GM19463 (cell line): ENCODE measurements at regions not wholly inside any gene's neighbourhood (a gene's known extent, or its start where the extent isn't known, plus 50 kb on each side); places are given as distances from the start of the nearest gene placed in this dataset.
"Not testable (repeated sequence)": the region's sequence is repeated elsewhere in the genome, so short reads cannot be mapped to it uniquely, and the experiment has no call there.

Experiments
- ATAC-seq: cut with Tn5 transposase; IDR thresholded peaks from one replicate; pipeline ENCODE4 v1.9.1; 2021; ENCODE audit warnings: mild to moderate bottlenecking, moderate library complexity; ENCODE audit not compliant: unreplicated experiment

DNA sequence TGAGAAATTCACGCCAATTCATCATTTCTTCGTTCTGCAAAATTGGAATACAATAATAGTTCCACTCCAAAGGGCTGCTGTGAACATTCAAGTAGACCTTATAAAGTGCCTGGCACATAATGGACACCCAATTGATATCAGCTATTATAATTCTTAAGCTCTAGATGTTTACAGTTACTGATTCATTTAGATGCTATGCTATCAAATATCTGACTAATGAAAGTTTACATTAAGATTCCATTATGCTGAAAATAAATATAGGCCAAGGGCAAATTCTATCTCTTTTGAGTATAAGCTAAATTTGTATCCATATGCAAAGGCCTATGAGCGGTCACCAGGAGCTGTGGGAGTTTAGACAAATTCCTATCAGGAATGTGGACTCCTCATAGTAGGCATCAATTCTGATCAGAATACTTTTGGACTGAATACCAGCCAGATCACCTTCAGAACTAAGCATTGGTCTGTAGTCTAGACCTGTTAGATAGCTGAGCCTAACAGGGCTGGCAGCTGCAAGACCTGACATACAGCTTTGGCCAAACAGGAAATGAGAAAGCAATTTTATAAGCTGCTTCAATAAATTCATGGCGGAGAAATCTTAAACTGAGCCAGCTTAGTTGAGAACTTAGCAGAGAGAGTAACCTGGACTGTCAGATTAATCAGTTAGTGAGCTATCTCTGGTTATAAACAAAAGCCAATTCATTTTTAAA lies 384.3 kb upstream of the ACTRT1 start:
- ATAC-seq, result no peak

DNA sequence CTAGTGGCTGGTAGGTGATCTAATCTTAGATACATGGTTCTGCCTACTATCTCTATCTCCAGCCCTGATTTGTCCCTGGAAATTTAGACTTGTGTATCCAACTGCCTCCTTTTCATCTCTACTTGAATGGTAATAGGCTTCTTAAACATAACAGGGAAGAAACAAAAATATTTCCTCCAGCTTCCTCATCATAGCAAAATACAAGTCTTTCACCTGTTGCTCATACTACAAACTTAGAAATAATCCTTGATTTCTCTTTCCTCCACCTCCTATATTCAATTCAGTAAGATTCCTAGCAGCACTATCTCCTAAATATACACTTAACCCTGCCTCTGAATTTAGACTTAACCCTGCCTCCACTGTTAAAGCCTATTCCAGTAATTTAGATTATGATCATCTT lies 373.3 kb upstream of the ACTRT1 start:
- no peak for ATAC-seq

DNA sequence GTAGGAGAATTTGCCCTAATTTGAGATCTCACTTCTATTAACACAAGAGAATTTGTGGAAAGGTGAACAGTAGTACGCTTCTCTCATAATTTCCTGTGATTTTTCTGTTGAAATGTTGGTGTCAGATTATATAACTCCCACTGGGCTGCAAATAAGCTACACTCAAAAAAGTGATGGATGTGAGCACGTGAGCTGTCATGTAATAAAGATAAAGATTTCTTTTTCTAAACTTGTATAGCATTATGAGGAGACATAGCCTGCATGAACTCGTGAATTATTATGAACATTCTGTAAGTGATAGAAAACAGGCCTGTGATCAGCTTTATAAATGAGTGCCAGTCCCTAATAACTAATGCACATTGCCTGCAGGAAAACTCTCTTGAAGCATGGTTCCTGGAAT lies 356.6 kb upstream of the ACTRT1 start:
- ATAC-seq, result no peak

DNA sequence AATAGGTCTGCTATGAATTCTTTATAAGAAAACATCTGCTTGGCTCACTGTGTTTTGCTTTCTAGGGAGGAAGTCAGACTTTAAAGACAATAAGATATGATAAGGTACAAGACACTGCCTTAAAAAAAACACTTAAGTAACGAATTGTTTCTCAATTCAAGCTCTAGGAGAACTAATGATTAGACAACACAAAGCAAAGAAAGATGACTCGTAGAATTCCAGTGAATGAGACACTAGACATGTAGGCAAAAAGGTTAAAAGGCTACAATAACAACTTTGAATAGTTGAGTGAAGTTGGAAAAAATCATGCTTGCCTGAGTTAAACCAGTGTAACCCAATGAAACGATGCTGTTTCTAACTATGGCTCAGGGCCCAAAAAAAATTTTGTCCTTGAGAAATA lies 344.4 kb upstream of the ACTRT1 start:
- no peak for ATAC-seq

DNA sequence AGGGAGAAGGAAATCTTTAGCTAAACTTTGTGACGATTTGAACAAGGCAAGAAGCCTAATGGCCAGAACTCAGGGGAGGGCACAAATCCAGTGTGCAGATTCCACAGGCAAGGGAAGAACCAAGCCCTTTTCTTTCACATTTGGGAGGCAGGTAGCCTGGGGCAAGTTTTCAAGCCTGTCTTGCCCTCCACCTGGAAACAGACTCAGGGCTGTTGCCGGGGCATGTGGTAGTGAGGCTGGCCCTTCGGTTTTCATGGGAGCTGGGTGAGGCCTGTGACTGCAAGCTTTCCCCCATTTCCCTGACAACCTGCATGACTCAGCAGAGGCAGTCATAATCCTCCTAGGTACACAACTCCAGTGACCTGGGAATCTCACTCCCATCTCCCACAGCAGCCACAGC lies 331.6 kb upstream of the ACTRT1 start:
- ATAC-seq, result not testable (repeated sequence)

DNA sequence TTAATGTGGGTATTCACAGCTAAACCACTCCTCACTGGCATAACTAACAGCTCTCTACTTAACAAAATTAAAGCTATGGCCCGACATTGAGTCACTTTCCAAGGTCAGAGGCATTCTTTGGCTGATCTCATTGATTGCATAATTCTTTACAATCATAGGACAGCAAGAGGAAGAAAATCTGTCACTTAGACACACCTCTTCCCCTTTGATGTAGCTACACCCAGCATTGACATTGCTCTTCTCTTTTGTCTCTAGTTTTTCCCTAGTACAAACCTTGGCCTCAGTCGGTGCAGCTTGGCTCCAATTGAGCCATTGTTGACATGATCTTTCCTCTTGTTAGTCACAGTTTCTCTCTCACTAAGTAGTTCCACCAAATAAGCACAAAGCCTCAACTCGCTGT lies 313.3 kb upstream of the ACTRT1 start:
- no peak for ATAC-seq

DNA sequence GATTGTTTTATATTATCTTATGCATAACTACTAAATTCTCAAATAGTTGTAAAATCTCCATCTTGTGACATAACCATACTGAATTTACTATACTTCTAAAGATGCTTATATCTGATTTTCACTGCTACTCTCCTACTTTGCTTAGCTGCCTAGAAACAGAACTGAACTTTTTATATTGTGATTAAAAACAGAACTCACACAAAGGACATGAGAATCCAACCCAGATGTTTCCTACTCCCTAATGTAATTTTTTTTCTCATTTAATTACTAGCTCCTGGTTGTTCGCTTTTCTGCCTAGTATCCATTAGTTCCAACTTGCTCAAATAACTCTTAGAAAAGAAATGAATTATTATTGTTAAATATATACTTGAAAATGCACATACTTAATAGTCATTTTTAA lies 283.5 kb upstream of the ACTRT1 start:
- no peak for ATAC-seq

DNA sequence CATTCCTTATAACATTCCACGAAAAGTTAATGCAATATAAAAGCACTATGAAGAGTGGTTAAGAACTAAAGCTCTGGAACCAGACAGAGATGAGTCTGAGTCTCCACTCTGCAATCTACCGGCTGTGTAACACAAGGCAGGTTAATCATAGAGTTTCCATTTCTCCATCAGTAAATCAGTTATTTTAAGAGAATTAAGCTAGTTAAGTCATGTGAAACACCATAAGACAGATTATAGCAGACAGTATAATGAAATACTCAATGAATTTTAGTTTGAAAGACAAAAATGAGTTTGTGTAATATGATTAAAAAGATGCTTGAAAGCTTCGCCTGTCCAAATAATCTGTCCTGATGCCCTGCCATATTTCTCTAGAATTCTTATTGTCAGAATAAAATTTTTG lies 282.6 kb upstream of the ACTRT1 start:
- ATAC-seq, result no peak

DNA sequence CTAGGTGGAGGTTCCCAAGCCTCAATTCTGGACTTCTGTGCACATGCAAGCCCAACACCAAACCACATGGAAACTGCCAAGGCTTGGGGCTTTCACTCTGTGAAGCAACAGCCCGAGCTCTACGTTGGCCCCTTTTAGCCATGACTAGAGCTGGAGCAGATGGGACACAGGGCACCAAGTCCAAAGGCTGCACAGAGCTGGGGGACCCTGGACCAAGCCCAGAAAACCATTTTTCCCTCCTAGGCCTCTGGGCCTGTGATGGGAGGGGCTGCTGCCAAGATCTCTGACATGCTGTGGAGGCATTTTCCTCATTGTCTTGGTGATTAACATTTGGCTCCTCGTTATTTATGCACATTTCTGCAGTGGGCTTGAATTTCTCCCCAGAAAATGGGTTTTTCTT lies 258.7 kb upstream of the ACTRT1 start:
- no peak for ATAC-seq

DNA sequence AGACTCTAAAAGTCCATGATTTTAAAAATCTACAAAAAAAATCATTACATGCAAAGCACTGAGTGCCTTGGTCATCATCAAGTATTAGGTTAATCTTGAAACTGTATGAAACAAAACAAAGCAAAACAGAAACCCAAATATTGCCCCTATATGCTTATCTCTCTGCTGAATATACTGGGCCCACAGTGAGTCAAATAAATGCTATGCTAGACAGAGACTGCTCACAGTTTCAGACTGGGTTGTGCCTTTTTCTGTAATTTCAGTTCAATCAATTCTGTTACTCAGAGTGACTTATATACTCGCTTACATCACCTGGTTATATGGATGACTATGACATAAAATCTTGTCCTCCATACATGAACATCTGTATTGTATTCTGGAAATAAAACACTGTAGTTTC lies 257.1 kb upstream of the ACTRT1 start:
- ATAC-seq, result no peak

DNA sequence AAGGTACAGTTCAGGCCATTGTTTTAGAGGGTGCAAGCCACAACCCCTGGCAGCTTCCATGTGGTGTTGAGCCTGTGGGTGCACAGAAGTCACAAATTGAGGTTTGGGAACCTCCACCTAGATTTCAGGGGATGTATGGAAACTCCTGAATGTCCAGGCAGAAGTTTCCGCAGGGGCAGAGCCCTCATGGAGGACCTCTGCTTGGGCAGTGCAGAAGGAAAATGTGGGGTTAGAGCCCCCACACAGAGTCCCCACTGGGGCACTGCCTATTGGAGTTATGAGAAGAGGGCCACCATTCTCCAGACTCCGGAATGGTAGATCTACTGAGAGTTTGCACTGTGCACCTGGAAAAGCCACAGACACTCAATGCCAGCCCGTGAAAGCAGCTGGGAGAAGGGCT lies 242.0 kb upstream of the ACTRT1 start:
- no peak for ATAC-seq

DNA sequence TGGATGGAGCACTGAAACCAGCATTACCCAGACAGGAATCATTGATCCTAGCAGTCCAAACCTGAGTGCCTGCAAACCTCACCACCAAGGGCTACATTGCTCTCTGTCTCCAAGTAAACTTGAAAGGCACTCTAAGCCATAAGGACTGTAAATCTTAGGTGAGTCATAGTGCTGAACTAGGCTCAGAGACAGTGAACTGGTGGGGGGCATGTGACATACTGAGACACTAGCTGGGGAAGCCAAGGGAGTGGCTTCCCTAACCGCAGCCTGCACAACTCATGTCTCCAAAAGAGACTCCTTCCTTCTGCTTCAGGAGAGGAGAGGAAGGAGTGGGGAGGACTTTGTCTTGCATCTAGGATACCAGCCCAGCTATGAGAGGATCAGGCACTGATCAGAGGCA lies 235.5 kb upstream of the ACTRT1 start:
- ATAC-seq, result no peak

DNA sequence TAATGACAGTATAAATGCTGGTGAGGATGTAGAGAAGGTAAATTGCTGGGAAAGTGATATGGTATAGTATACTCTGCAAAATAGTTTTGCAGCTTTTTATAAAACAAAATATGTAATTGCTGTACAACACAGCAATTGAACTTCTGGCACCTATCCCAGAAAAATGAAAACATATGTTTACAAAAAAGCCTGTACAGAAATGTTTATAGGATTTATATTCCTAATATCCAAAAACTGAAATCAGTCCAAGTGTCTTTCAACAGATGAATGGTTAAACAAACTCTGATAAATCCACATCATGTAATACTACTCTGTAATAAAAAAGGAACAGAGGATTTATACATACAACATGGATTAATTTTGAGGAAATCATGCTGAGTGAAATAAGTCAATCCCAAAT lies 198.4 kb upstream of the ACTRT1 start:
- no peak for ATAC-seq

DNA sequence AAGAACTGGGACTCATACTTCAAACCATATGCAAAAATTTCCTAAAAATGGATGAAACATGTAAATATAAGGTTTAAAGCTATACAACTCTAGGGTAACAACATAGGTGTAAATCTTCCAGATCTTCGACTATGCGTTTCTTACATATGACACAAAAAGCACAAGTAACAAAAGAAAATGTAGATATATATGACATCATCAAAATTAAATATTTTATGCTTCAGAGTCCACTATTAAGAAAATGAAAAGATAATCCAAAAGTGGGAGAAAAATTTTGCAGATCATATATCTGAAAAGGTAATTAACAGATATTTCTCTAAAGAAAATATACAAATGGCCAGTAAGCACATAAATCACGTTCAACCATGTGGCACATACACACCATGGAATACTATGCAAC lies 164.2 kb upstream of the ACTRT1 start:
- ATAC-seq, result no peak

DNA sequence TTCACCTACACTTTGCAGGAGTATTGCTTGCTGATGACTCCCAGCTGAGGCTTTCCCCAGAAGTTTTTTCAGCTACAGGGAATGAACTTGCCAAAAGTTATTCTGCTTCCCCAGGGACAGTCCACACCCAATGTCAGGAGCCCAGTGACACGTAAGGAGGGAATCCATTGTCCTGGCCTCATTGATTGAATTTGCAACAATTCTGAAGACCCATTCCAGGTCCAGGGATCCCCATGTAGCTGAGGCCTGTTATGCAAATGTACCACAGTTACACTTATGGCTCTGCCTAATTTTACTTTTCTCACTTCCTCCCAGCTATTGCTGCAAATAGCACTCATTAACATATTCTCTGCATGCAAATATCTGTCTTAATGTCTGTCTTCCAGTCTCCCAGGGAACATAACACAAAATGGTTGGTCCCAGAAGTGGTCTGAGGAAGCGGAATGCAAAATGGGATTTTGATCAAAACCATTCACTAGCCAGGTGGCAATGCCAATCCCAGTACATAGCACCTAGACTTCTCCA lies 113.7 kb upstream of the ACTRT1 start:
- no peak for ATAC-seq

DNA sequence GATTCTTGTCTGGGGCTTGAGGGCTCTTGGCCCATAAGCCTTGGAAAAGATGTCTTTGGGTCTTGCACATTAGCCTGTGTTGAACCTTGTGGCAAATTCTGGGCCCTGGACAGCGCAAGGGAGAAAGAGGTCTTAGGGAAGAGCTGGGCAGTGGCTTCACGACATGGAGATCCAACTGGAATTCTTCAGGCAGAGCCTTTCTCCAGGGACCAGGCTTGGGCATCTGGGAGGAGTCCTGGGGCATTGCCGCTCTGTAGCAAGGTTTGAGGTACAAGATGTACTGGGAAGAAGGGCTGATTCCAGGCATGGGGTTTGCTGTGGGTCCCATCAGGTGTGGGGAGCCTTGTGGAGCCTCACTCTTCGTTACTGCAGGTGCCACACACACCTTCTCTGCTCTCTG lies 104.0 kb upstream of the ACTRT1 start:
- ATAC-seq, result no peak

DNA sequence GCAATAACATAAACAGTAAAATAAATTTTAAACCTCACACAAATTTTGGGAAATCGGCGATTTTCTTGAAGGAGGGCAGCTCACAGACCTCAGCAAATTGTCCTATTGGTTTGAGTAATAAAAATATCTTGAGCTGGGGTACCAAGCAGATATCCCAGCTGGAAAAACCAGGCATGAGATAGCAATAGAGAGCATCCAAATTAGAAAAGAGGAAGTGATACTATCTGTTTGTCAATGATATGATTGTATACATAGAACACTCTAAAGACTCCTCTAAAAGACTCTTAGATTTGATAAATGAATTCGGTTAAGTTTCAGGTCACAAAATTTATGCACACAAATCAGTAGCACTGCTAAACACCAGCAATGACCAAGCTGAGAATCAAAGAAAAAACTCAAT lies 90.5 kb upstream of the ACTRT1 start:
- no peak for ATAC-seq

DNA sequence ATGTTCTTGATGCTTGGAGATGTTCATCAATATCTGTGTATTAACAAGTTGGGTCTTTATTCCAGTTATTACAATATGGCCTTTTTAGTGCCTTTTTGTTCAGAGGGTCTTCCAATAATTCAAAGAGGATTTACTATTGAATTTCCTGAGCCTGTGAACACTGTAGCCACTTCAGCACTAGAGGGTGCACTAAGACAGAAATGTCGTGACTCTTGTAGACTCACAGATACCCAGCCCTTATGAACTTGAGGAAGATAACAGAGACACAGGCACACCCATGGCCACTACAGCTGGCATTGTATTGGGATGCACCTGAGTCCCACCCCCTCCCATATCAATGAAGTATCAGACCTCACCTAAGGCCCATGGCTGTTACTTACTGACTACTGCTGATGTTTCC lies 54.4 kb upstream of the ACTRT1 start:
- no peak for ATAC-seq

DNA sequence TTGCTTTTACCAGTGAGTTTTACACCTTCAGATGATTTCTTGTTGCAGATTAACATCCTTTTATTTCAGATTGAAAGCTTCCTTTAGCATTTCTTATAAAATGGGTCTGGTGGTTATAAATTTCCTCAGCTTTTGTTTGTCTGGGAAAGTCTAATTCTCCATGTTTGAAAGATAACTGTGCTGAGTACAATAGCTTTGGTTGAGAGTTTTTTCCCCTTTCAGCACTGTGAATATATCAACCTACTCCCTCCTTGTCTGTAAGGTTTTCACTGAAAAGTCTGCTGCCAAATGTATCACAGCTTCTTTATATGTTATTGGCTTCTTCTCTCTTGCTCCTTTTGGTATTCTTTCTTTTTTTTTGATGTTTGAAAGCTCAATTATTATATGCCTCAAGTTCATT lies 53.5 kb upstream of the ACTRT1 start:
- no peak for ATAC-seq
